ENCODE measurements at regions not wholly inside any gene's neighbourhood (a gene's known extent, or its start where the extent isn't known, plus 50 kb on each side); places are given as distances from the start of the nearest gene placed in this dataset.

- ATAC-seq (ENCODE audit: low FRiP score) = no peak
- DNase-seq (ENCODE audit: low spot score) = no peak
- TF ChIP-seq, protein P1, sequence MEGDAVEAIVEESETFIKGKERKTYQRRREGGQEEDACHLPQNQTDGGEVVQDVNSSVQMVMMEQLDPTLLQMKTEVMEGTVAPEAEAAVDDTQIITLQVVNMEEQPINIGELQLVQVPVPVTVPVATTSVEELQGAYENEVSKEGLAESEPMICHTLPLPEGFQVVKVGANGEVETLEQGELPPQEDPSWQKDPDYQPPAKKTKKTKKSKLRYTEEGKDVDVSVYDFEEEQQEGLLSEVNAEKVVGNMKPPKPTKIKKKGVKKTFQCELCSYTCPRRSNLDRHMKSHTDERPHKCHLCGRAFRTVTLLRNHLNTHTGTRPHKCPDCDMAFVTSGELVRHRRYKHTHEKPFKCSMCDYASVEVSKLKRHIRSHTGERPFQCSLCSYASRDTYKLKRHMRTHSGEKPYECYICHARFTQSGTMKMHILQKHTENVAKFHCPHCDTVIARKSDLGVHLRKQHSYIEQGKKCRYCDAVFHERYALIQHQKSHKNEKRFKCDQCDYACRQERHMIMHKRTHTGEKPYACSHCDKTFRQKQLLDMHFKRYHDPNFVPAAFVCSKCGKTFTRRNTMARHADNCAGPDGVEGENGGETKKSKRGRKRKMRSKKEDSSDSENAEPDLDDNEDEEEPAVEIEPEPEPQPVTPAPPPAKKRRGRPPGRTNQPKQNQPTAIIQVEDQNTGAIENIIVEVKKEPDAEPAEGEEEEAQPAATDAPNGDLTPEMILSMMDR (IDR thresholded peaks at IDR 0.05) = no peak
Measured at GRCh38 chr12:24705216-24705615, 243.7 kb downstream of the BCAT1 start.

- no peak for DNase-seq (ENCODE audit: low spot score)
- TF ChIP-seq, protein P1 (IDR thresholded peaks at IDR 0.05) = no peak
- ATAC-seq (ENCODE audit: low FRiP score) = no peak
Measured at GRCh38 chr12:24701343-24701742, 247.6 kb downstream of the BCAT1 start.

DNA sequence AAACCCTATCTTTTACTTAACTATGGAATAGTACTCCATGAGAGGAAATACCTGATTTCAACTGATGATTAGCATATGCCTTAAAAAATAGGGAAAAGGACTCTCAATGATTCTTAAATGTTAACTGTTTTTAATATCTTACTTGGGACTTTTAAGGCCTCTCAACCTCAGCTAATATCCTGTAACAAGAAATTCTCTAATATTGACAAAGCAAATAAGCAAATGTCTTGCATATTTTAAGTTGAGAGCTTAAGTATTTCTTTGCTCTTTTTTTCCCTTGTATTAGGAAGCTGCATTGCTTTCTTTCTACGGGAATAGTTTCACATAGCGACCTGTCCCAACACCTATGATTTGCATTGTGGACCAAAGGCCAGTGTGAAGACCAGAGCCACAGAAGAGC lies 249.9 kb downstream of the BCAT1 start:
- TF ChIP-seq, protein P1 (IDR thresholded peaks at IDR 0.05) = no peak
- DNase-seq (ENCODE audit: low spot score) (no peak), ATAC-seq (ENCODE audit: low FRiP score) (no peak)

- ATAC-seq (ENCODE audit: low FRiP score) = no peak
- TF ChIP-seq, protein P1 (IDR thresholded peaks at IDR 0.05) = no peak
- DNase-seq (ENCODE audit: low spot score) = no peak
Measured at GRCh38 chr12:24697769-24698168, 251.1 kb downstream of the BCAT1 start.

DNA sequence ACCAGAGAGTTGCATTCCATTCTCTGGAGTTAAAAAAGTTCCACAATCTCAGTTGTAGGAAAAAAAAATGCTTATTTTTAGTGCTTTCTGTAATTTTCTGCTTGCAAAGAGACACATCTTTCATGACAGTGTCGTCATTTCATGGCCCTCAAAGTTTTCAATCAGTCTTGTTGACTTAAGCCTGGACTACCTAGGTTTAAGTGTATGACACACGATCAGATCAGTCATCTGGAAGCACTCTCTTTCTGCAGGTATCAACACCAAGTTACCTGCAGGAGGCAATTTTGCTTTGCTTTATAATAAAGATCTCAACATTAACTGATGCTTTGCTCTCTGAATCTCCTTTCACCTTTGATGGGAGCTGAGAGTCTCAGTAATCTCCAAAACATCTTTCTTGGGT lies 251.6 kb downstream of the BCAT1 start:
- ATAC-seq (ENCODE audit: low FRiP score) (no peak), DNase-seq (ENCODE audit: low spot score) (no peak)
- TF ChIP-seq, protein P1 (IDR thresholded peaks at IDR 0.05) = no peak

DNA sequence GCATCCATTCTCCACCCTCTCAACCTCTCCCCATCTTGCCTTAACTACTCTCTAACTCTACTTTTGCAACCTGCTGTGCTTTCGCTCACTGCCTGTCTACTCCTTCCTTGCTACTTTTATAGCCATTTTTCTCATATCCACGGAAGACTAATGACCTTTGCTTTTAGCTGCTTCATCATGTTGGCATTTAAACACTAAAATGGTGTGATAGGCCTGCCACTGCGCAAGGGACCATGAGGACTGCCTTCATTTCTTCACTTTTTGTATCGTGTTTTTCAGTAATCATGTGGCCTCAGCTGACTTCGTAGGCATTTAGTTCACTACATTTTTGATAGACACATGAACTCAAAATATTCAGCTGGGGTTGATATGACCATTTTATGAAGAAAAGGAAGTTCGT lies 252.1 kb downstream of the BCAT1 start:
- DNase-seq (ENCODE audit: low spot score) = no peak
- no peak for ATAC-seq (ENCODE audit: low FRiP score)
- TF ChIP-seq, protein P1 (IDR thresholded peaks at IDR 0.05) = no peak

GRCh38 chr12:24695657-24696329 lies 253.1 kb downstream of the BCAT1 start:
- TF ChIP-seq, protein P1 (IDR thresholded peaks at IDR 0.05) = no peak
- no peak for ATAC-seq (ENCODE audit: low FRiP score)
- no peak for DNase-seq (ENCODE audit: low spot score)

Data from omental fat pad (tissue), 3 donors.